Gastrocnemius medialis (tissue), 4 donors: ENCODE measurements at regions not wholly inside any gene's neighbourhood (a gene's known extent, or its start where the extent isn't known, plus 50 kb on each side); places are given as distances from the start of the nearest gene placed in this dataset.

Experiments used
- POLR2A ChIP-seq, 2 donors: fragments of 450-650 bp; IDR thresholded peaks; one replicate each; pipeline ENCODE4 v1.6.1; 2017; ENCODE audit warnings: antibody characterized with exemption in 2 of 2, mild to moderate bottlenecking in 2 of 2, moderate library complexity in 2 of 2
- TF ChIP-seq, protein P1 (sequence below), 5 experiments: fragments of 450-650 bp in 3 of 5; fragments of 200-600 bp in 2 of 5; sonication (generic) in 2 of 5; IDR thresholded peaks in 4 of 5; conservative IDR thresholded peaks in 1 of 5; 1 replicate in 4 of 5; 2 replicates in 1 of 5; pipeline ENCODE4 v1.5.1; 2016 to 2019; ENCODE audit warnings: antibody characterized with exemption in 5 of 5, mild to moderate bottlenecking in 3 of 5, moderate library complexity in 3 of 5

DNA sequence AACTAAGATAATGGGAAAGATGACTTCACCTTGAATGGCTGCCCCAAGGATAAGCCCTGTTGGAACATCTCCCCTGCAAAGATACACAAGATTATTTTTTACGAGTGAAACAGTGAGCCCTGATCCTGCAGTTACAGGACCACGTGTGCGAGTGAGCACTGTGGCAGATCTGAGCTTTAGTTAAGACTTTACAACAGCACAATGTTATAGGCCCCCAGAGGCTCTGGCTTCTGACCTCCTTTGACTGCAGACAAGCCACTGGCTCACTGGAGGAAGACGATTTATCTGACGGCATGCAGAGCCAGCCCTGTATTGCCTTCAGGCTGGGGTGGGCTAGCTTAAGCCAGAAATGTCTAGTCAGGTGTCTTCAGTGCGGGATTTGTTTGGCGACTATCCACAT, 174.4 kb downstream of the ARRDC4 start:
- TF ChIP-seq, protein P1, sequence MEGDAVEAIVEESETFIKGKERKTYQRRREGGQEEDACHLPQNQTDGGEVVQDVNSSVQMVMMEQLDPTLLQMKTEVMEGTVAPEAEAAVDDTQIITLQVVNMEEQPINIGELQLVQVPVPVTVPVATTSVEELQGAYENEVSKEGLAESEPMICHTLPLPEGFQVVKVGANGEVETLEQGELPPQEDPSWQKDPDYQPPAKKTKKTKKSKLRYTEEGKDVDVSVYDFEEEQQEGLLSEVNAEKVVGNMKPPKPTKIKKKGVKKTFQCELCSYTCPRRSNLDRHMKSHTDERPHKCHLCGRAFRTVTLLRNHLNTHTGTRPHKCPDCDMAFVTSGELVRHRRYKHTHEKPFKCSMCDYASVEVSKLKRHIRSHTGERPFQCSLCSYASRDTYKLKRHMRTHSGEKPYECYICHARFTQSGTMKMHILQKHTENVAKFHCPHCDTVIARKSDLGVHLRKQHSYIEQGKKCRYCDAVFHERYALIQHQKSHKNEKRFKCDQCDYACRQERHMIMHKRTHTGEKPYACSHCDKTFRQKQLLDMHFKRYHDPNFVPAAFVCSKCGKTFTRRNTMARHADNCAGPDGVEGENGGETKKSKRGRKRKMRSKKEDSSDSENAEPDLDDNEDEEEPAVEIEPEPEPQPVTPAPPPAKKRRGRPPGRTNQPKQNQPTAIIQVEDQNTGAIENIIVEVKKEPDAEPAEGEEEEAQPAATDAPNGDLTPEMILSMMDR (IDR thresholded peaks at IDR 0.05 in 4 of 5, conservative IDR thresholded peaks at IDR 0.05 in 1 of 5) = no peak
- no peak for TF ChIP-seq POLR2A (IDR thresholded peaks at IDR 0.05)
